ENCODE measurements at regions not wholly inside any gene's neighbourhood (a gene's known extent, or its start where the extent isn't known, plus 50 kb on each side); places are given as distances from the start of the nearest gene placed in this dataset.

- DNase-seq (ENCODE audit: low read depth in 2 of 2): no peak
Measured at GRCh38 chr2:510839-511238, 166.4 kb downstream of the TMEM18 start.

- no peak for DNase-seq (ENCODE audit: low read depth in 2 of 2)
Measured at GRCh38 chr2:509888-510287, 167.3 kb downstream of the TMEM18 start.

DNA sequence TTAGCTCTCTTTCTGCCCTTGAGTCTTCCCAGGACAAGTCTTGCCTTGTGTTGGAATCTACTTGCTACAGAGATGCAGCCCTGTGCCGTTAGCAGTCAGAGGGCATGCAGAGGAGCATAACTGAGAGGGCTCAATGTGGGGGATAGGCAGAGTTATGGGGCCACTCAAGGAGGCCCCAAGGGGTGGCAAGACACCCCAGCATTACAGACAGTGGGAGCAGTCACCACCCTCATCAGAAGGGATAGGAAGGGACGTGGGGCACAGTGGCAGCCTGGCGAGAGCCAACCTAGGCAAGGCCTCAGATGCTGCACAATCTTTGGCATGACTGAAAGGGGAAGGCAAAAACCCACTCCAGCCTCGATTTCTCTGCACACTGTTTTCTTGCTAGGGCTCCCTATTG lies 169.1 kb downstream of the TMEM18 start:
- no peak for DNase-seq (ENCODE audit: low read depth in 2 of 2)

- DNase-seq (ENCODE audit: low read depth in 2 of 2): no peak
Measured at GRCh38 chr2:506866-507265, 170.3 kb downstream of the TMEM18 start.

DNA sequence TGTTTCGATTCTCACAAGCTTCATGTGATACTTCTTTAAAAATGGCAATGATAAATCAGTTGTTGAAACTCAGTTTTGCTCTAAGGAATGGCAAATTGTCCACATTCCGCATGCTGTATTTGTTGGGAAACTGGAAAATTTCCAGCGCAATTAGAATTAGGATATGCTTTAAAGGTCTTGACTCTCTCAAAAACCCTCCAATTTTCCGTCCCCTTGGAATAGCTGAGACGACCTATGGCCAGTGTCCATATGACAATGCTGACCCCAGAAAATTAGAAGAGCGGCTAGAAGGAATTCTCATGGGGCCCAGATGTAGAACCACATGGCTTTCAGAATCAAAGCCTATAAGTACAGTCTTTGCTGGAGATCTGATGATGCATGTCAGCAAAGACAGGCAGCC lies 170.8 kb downstream of the TMEM18 start:
- DNase-seq (ENCODE audit: low read depth in 2 of 2): no peak

DNA sequence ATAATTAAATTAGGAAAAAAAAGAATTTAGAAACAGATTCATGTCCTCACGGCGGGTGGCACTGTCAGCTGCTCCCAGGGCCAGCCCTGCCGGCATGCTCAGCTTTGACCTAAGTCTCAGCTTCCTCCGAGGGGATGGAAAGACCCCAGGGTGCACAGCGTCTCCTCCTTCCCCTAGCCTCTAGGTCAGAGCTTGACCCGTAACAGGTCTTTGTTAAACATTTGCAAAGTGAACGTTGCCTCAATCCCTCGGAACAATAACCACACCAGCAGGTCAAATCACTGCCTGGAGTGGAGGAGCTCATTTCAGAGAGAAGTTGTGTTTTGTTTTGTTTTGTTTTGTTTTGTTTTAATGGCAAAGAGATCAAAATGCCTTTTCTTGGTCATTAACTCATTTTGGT lies 171.3 kb downstream of the TMEM18 start:
- no peak for DNase-seq (ENCODE audit: low read depth in 2 of 2)

GRCh38 chr2:503288-503999 lies 173.8 kb downstream of the TMEM18 start:
- DNase-seq (ENCODE audit: low read depth in 2 of 2): no peak

DNA sequence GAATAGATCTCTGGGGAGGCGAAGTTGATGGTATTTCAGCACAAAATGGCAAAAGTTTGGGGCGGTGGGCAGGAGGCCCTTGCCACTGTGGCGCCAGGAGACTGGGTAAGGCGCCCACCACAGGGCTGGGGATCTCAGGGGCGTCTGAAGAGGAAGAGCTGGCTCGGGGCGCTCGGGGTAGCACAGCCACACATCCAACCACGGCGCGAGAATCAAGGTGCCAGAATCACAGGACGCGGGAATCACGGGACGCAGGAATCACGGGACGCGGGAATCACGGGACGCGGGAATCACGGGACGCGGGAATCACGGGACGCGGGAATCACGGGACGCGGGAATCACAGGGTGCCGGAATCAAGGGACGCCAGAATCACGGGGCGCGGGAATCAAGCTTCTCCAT lies 174.4 kb downstream of the TMEM18 start:
- no peak for DNase-seq (ENCODE audit: low read depth in 2 of 2)

DNA sequence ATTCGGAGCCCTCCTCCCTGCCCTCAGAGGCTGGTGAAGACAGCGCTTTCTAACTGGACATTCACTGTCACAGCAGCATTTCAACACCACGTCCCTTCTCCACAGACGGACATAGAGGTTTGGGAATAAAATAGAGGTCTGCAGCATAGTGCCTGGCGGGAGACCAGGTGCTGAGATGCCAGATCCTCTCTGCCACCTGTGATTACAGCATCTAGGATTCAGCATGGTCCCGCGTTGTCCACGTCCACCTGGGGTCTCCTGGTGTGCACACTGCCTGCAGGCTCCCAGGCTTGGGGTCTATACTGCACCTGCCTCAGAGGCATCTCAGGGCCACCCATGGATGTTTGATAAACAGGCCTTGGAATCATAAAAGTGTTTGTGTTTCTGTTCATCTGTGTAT lies 175.5 kb downstream of the TMEM18 start:
- DNase-seq (ENCODE audit: low read depth in 2 of 2): no peak

DNA sequence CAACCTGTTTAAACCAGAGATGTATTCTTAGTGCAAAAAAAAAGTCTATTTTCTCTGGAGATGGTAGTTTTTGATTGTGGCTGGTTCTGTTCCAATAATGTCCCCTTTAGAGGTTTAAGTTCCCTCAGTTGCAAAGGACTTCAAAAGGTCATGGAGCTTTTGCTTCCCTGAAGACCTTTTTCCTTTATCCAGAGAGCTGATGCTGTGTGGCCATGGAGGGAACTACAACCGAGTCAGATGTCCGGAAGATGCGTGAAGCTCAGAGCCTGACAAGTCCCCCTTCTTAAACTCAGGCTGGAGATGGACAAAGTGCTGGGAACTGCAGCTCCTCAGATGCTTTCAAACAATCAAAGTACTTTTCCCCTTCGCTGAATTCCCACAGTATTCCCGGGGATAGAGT lies 176.1 kb downstream of the TMEM18 start:
- DNase-seq (ENCODE audit: low read depth in 2 of 2): no peak

GRCh38 chr2:499726-500125 lies 177.5 kb downstream of the TMEM18 start:
- no peak for DNase-seq (ENCODE audit: low read depth in 2 of 2)

DNA sequence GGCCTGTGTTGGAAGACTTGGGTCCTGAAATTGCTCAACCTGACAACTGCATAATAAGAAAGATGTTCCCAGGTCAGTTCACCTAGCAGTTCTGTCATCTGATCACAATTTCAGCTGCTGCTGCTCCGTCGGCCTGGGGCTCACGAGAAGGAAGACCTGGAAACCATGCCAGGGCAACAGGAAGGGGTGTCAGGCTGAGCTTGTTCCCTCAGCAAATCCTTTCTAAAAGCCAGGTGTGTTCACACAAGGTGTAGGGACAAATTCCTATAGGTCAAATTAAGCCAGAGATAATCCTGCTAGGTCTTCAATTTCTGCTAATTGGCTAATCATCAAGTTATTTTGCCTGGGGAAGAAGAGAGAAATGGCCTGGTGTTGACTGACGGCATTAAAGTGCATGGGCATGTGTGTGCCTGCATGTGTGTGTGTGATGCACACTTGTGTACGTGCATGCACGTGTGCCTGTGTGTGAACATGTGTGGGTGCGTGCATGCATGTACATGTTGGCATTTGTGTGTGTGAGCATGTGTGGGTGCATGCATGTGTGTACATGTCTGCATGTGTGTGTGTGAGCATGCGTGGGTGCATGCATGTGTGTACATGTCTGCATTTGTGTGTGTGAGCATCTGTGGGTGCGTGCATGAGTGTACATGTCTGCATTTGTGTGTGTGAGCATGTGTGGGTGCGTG lies 178.6 kb downstream of the TMEM18 start:
- no peak for DNase-seq (ENCODE audit: low read depth in 2 of 2)

GRCh38 chr2:497770-498492 lies 179.3 kb downstream of the TMEM18 start:
- DNase-seq (ENCODE audit: low read depth in 2 of 2): no peak

- DNase-seq (ENCODE audit: low read depth in 2 of 2): no peak
Measured at GRCh38 chr2:496729-497128, 180.5 kb downstream of the TMEM18 start.

- no peak for DNase-seq (ENCODE audit: low read depth in 2 of 2)
Measured at GRCh38 chr2:495745-496275, 181.4 kb downstream of the TMEM18 start.

- DNase-seq (ENCODE audit: low read depth in 2 of 2): no peak
Measured at GRCh38 chr2:494853-495252, 182.4 kb downstream of the TMEM18 start.

DNA sequence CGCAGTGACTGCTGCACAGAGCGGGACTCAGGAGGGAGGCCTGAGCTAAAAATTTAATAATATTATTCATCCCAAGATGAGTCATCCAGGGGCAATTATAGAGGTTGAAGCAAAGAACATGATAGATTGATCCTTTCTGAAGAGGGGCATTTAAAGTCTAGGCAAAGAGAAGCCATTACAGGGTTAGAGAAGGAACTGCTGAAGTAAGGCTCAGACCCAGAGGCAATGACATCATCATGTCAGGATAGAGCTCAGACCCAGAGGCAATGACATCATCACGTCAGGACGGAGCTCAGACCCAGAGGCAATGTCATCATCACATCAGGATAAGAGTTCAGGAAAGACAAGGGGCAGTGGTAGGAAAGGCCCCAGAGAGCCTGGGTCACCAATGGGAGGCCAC lies 184.0 kb downstream of the TMEM18 start:
- no peak for DNase-seq (ENCODE audit: low read depth in 2 of 2)

DNA sequence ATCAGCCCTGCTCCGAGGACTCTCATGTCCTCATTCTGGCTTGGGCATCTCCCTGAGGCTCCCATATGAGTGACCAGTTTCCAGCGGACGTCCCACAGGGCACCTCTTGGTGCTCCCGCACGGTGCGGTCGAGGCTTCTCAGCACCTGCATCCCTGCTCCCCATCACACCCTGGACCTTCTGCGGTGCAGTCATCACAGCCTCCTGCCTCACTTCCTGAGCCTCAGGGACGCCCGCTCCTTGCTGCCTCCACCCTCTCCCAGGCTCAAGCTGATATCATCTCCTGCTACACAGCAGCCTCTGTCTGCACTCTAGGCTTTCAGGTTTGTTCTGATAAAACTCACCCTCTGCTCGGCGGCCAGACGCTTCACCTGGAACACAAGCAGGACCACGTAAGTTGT lies 185.0 kb downstream of the TMEM18 start:
- DNase-seq (ENCODE audit: low read depth in 2 of 2): no peak

- no peak for DNase-seq (ENCODE audit: low read depth in 2 of 2)
Measured at GRCh38 chr2:489838-490237, 187.4 kb downstream of the TMEM18 start.

DNA sequence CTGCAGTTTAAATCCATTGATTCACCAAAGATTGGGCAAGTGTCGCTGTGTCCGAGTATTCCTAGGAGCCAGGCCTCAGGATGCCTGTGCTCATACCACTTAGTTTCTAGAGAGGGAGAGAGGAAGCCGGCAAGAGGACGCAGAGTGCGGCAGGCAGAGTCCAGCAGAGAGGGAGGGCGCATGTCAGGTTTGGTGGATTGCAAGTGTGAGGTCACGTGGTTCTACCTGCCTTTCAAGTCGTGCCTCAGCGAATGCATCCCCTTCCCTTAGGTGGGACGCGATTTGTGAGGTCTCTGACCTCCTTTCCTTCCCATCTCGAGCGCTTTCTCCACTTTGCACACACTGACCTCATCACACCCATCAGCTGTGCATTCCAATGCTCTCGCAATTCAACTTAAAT lies 188.1 kb downstream of the TMEM18 start:
- no peak for DNase-seq (ENCODE audit: low read depth in 2 of 2)

DNA sequence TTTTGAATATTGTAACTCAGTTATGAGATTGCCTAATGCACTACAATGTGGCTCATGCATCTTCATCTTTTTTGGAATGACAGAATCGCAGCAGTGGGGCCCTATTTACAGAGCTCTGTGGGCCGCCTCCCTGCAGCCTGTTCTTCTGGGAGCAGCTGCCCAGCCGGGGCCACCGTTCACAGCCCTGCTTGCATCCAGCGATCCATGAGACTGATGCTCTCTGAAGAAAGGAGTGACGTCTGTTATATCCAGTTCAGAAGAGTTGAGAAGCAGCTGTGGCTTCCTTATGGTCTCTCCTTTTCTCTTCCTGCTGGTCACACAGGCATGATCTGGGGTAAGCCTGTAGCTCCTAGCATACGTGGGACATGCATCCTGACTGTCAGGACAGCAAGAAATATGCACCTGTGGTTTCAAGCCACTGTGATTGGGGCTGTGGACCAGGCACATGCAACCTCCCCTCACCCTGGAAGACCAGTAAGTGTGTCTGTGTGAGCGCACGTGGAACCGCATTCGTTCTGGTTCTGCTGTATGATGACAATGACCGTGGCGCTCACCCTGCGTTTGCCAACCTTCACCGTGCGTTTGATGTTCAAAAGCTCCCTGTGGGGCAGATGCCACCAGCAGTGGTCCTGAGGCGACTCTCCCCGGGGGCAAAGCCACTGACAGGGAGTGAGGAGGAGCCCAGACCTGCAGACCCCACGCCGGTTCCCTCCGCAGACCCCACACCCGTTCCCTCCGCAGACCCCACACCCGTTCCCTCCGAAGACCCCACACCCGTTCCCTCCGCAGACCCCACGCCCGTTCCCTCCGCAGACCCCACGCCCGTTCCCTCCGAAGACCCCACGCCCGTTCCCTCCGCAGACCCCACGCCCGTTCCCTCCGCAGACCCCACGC lies 189.8 kb downstream of the TMEM18 start:
- DNase-seq (ENCODE audit: low read depth in 2 of 2): no peak

- DNase-seq (ENCODE audit: low read depth in 2 of 2): no peak
Measured at GRCh38 chr2:486371-486770, 190.8 kb downstream of the TMEM18 start.

Data from stimulated activated CD4-positive, alpha-beta T cell treated with anti-CD3 and anti-CD28 coated beads, Interleukin-1b, Interleukin-23, amount 100 ng/mL, for 1 hour (primary cell).